Activated naive CD4-positive, alpha-beta T cell treated with anti-CD3 and anti-CD28 coated beads, Interleukin-2, amount 10 ng/mL, durations not matched to agents 7 days and 5 days (primary cell): ENCODE measurements at regions not wholly inside any gene's neighbourhood (a gene's known extent, or its start where the extent isn't known, plus 50 kb on each side); places are given as distances from the start of the nearest gene placed in this dataset.

Experiments
- CTCF ChIA-PET: fragments of 350-600 bp; sonication (Branson Sonifier 250); formaldehyde crosslinking; loops from one replicate; lab custom pipeline; 2021; ENCODE audit warnings: antibody characterized with exemption; lab: Charles Lee
- DNase-seq: peaks from one replicate; pipeline ENCODE4 v3.0.0-alpha.2; 2020
- H3K27ac Mint-ChIP-seq: one replicate; pipeline ENCODE4 v1.8.0; 2021; ENCODE audit warnings: mild to moderate bottlenecking, moderate library complexity, mixed read lengths
- H3K27me3 Mint-ChIP-seq: one replicate; pipeline ENCODE4 v1.8.0; 2021; ENCODE audit warnings: mild to moderate bottlenecking, mixed read lengths
- H3K36me3 Mint-ChIP-seq: one replicate; pipeline ENCODE4 v1.8.0; 2021; ENCODE audit warnings: mixed read lengths
- H3K4me1 Mint-ChIP-seq: one replicate; pipeline ENCODE4 v1.8.0; 2021; ENCODE audit warnings: mixed read lengths
- H3K4me3 Mint-ChIP-seq: one replicate; pipeline ENCODE4 v1.8.0; 2021; ENCODE audit warnings: mild to moderate bottlenecking, moderate library complexity, mixed read lengths
- H3K9me3 Mint-ChIP-seq: one replicate; pipeline ENCODE4 v1.8.0; 2021; ENCODE audit warnings: mixed read lengths

DNA sequence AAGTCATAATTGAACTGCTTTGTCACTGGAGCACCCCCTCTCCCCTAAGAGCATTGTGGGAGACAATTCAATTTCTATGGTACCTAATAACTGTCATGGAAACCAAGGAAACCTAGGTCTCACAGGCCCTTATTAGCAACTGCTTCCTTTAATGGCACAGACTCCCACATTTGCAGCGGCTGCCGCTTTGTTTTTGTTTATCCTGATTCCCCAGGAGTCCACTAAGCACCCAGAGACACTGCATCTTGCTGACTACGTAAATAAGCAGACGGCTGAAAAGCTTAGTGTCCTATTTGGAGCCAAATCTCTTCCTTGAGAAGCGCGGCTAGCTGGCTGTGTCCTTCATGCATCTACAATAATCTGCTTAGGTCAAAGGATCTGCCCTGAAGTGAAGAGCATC, 494.4 kb downstream of the TMA16 start:
- Mint-ChIP-seq H3K9me3 (no peaks in the 10 kb centered on the region), H3K36me3 (no peaks in the 10 kb centered on the region), H3K27ac (no peak overlapping the region), H3K27me3 (no peaks in the 10 kb centered on the region), H3K4me1 (no peaks in the 10 kb centered on the region), H3K4me3 (no peak overlapping the region)
- CTCF ChIA-PET = no interaction called here
- no peak for DNase-seq

DNA sequence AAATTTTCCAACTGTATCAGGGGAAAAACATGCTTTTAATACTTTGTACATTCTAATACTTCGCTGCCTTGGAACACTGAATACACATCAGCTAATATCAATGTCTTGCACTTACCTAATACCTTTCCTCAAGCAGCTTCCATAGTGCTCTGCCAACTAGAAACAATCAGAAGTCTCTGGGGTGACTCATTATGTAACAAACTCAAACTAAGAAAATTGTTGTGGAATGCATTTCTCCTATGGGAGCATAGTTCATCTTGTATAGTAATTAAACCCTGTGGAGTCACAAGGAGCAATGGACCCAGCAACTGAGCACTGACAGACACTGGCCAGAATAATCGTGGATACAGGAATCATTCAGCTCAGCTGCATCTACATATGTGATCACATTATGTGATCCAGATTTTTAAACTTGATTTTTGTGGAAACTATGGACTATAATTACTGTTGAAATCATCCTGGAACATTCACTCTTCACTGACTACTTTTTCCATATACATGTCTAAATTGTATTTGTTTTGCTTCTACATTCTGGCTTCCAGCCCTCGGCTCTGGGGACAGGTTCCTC, 496.9 kb downstream of the TMA16 start:
- Mint-ChIP-seq H3K9me3 (no peaks in the 10 kb centered on the region), H3K4me1 (no peaks in the 10 kb centered on the region), H3K27ac (no peak overlapping the region), H3K27me3 (no peaks in the 10 kb centered on the region), H3K4me3 (no peak overlapping the region), H3K36me3 (no peaks in the 10 kb centered on the region)
- CTCF ChIA-PET = no interaction called here
- no peak for DNase-seq

GRCh38 chr4:164009435-164009834, 514.9 kb downstream of the TMA16 start:
- H3K36me3 Mint-ChIP-seq = no peaks in the 10 kb centered on the region
- H3K4me3 Mint-ChIP-seq = no peak overlapping the region
- H3K9me3 Mint-ChIP-seq = peaks cover 1% of the 10 kb centered on the region
- H3K27ac Mint-ChIP-seq = no peak overlapping the region
- no peaks in the 10 kb centered on the region for H3K27me3 Mint-ChIP-seq
- CTCF ChIA-PET = no interaction called here
- no peak for DNase-seq
- H3K4me1 Mint-ChIP-seq = peaks cover 17% of the 10 kb centered on the region

DNA sequence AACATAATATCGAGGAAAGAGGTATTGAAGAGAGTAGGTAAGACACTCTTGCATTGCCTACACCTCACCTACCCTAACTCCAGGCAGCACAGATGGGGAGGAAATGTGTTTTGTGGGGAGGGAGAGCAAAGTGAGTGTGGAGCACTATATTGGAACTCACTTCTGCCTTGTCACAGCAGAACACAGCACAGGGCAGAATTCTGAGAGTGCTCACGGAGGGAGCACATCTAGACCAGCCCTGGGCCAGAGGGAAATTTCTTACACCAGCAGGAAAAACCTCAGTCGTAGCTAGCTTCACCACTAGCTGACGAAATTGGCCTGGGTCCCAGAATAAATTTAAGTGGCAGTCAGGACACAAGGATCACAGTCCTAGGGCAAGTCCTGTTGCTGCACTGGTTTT, 517.3 kb downstream of the TMA16 start:
- H3K27me3 Mint-ChIP-seq = no peaks in the 10 kb centered on the region
- CTCF ChIA-PET = interaction anchor here (1.2 kb wide), 1 partner anchor 720 kb away, joined by 3 read pairs; no protein-coding TSS in a partner anchor
- no peak overlapping the region for H3K27ac Mint-ChIP-seq

GRCh38 chr4:164012396-164013027, 518.0 kb downstream of the TMA16 start:
- peaks cover 20% of the 10 kb centered on the region for H3K4me1 Mint-ChIP-seq
- CTCF ChIA-PET = no interaction called here
- peak; percentile 25 for DNase-seq
- H3K27me3 Mint-ChIP-seq = no peaks in the 10 kb centered on the region
- no peak overlapping the region for H3K4me3 Mint-ChIP-seq
- no peaks in the 10 kb centered on the region for H3K36me3 Mint-ChIP-seq
- peaks cover 1% of the 10 kb centered on the region for H3K9me3 Mint-ChIP-seq
- no peak overlapping the region for H3K27ac Mint-ChIP-seq

More for the DNA sequence above, 517.3 kb downstream of the TMA16 start:
- H3K4me3 Mint-ChIP-seq = no peak overlapping the region
- H3K9me3 Mint-ChIP-seq = peaks cover 1% of the 10 kb centered on the region
- H3K4me1 Mint-ChIP-seq = peaks cover 20% of the 10 kb centered on the region
- DNase-seq = no peak
- no peaks in the 10 kb centered on the region for H3K36me3 Mint-ChIP-seq

DNA sequence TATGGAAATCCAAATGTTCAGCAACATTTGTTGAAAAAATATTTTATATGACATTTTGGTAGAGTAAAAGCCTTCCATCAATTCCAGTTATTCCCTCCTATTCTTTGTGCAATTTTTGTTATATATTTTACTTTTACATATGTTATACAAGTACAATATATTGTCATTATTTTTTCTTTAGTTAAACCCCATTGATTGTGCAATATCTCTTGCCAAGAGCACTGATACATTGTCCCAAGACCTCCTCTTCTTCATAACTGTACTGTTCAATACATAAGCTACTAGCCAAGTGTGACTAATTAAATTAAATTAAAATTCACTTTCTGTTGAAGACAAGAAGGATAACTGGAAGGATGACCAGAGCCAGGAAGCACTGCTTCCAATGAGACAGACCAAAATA, 527.5 kb downstream of the TMA16 start:
- Mint-ChIP-seq H3K9me3 (no peaks in the 10 kb centered on the region), H3K36me3 (no peaks in the 10 kb centered on the region), H3K27ac (no peak overlapping the region), H3K4me1 (no peaks in the 10 kb centered on the region), H3K4me3 (no peak overlapping the region), H3K27me3 (no peaks in the 10 kb centered on the region)
- no peak for DNase-seq
- CTCF ChIA-PET = no interaction called here

DNA sequence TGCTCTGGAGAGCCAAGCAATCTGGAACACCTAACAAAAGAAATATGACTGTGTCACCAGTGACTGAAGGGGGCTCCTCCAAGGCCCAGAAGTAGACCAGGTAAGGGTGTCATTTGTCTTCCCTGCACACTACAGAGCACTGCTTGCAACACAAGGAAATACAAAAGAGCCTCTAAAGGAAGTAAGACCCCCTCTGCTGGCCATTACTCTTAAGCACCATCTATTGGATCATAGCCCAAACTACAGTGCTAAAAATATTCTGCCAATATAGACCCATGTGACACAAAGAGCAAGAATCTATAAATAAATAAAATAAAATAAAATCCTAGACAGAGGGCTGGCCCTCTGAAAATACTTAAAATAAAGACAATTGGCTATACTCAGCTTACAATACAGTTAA, 528.7 kb downstream of the TMA16 start:
- Mint-ChIP-seq H3K4me1 (no peaks in the 10 kb centered on the region), H3K9me3 (no peaks in the 10 kb centered on the region), H3K36me3 (no peaks in the 10 kb centered on the region), H3K27me3 (no peaks in the 10 kb centered on the region), H3K27ac (no peak overlapping the region), H3K4me3 (no peak overlapping the region)
- CTCF ChIA-PET = no interaction called here
- no peak for DNase-seq

DNA sequence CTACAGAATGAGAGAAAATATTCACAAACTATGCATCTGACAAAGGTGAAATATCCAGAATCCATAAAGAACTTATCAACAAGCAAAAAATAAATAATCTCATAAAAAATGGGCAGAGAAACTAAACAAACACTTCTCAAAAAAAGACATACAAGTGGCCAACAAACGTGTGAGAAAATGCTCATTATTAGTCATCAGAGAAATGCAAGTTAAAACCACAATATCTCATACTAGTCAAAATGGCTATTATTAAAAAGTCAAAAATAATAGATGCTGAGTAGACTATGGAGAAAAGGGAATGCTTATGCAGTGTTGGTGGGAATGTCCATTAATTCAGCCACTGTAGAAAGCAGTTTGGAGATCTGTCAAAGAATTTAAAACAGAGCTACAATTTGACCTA, 533.3 kb downstream of the TMA16 start:
- H3K4me3 Mint-ChIP-seq = no peak overlapping the region
- CTCF ChIA-PET = no interaction called here
- H3K9me3 Mint-ChIP-seq = no peaks in the 10 kb centered on the region

GRCh38 chr4:164039482-164039881, 545.0 kb downstream of the TMA16 start:
- H3K4me1 Mint-ChIP-seq = no peaks in the 10 kb centered on the region
- CTCF ChIA-PET = no interaction called here

More for the DNA sequence above, 533.3 kb downstream of the TMA16 start:
- no peak overlapping the region for H3K27ac Mint-ChIP-seq
- H3K36me3 Mint-ChIP-seq = no peaks in the 10 kb centered on the region
- no peaks in the 10 kb centered on the region for H3K4me1 Mint-ChIP-seq
- no peaks in the 10 kb centered on the region for H3K27me3 Mint-ChIP-seq
- no peak for DNase-seq

GRCh38 chr4:164056426-164057142, 562.1 kb downstream of the TMA16 start:
- Mint-ChIP-seq H3K4me3 (no peak overlapping the region), H3K27ac (no peak overlapping the region), H3K36me3 (no peaks in the 10 kb centered on the region), H3K27me3 (no peaks in the 10 kb centered on the region), H3K9me3 (no peaks in the 10 kb centered on the region), H3K4me1 (no peaks in the 10 kb centered on the region)
- CTCF ChIA-PET = no interaction called here
- DNase-seq = no peak

More at GRCh38 chr4:164039482-164039881, 545.0 kb downstream of the TMA16 start:
- Mint-ChIP-seq H3K36me3 (no peaks in the 10 kb centered on the region), H3K27ac (no peak overlapping the region), H3K9me3 (peaks cover 7% of the 10 kb centered on the region), H3K4me3 (no peak overlapping the region), H3K27me3 (no peaks in the 10 kb centered on the region)
- no peak for DNase-seq

- no peak overlapping the region for H3K27ac Mint-ChIP-seq
- no peaks in the 10 kb centered on the region for H3K36me3 Mint-ChIP-seq
- no peak for DNase-seq
- no peaks in the 10 kb centered on the region for H3K4me1 Mint-ChIP-seq
- no peaks in the 10 kb centered on the region for H3K9me3 Mint-ChIP-seq
- H3K4me3 Mint-ChIP-seq = no peak overlapping the region
- CTCF ChIA-PET = no interaction called here
- no peaks in the 10 kb centered on the region for H3K27me3 Mint-ChIP-seq
These were observed 564.4 kb downstream of the TMA16 start for GRCh38 chr4:164058776-164059445.

- no peaks in the 10 kb centered on the region for H3K27me3 Mint-ChIP-seq
- no peaks in the 10 kb centered on the region for H3K4me1 Mint-ChIP-seq
- no peak for DNase-seq
- H3K36me3 Mint-ChIP-seq = no peaks in the 10 kb centered on the region
- H3K4me3 Mint-ChIP-seq = no peak overlapping the region
- H3K9me3 Mint-ChIP-seq = no peaks in the 10 kb centered on the region
- H3K27ac Mint-ChIP-seq = no peak overlapping the region
- CTCF ChIA-PET = no interaction called here
These were observed 566.0 kb downstream of the TMA16 start for GRCh38 chr4:164060456-164060855.

GRCh38 chr4:164068392-164068791, 573.9 kb downstream of the TMA16 start:
- Mint-ChIP-seq H3K27me3 (no peaks in the 10 kb centered on the region), H3K9me3 (peaks cover 18% of the 10 kb centered on the region), H3K27ac (no peak overlapping the region), H3K36me3 (no peaks in the 10 kb centered on the region), H3K4me1 (no peaks in the 10 kb centered on the region), H3K4me3 (no peak overlapping the region)
- CTCF ChIA-PET = no interaction called here
- DNase-seq = no peak

- Mint-ChIP-seq H3K4me1 (no peaks in the 10 kb centered on the region), H3K4me3 (no peak overlapping the region), H3K27me3 (no peaks in the 10 kb centered on the region), H3K27ac (no peak overlapping the region), H3K9me3 (peaks cover 18% of the 10 kb centered on the region), H3K36me3 (no peaks in the 10 kb centered on the region)
- CTCF ChIA-PET = no interaction called here
- no peak for DNase-seq
These were observed 576.1 kb downstream of the TMA16 start for GRCh38 chr4:164070625-164071024.
